D341Med (cell line): ENCODE measurements at regions not wholly inside any gene's neighbourhood (a gene's known extent, or its start where the extent isn't known, plus 50 kb on each side); places are given as distances from the start of the nearest gene placed in this dataset.
"Not testable (repeated sequence)": the region's sequence is repeated elsewhere in the genome, so short reads cannot be mapped to it uniquely, and the experiment has no call there.

ENCODE experiments used
- DNase-seq: peaks from one replicate; pipeline ENCODE4 v3.0.0; 2012; ENCODE audit warnings: low spot score

- no peak for DNase-seq
Measured at GRCh38 chr10:36448760-36449691, 676.4 kb upstream of the ANKRD30A start.

GRCh38 chr10:36446881-36447280 is 678.5 kb upstream of the ANKRD30A start:
- DNase-seq: peak; percentile 9

- DNase-seq: no peak
Measured at GRCh38 chr10:36443233-36443632, 682.2 kb upstream of the ANKRD30A start.

GRCh38 chr10:36441557-36441956 is 683.8 kb upstream of the ANKRD30A start:
- no peak for DNase-seq

GRCh38 chr10:36440539-36440938 is 684.9 kb upstream of the ANKRD30A start:
- no peak for DNase-seq

- DNase-seq: no peak
Measured at GRCh38 chr10:36437367-36437766, 688.0 kb upstream of the ANKRD30A start.

GRCh38 chr10:36428507-36428906 is 696.9 kb upstream of the ANKRD30A start:
- no peak for DNase-seq

GRCh38 chr10:36425131-36425797 is 700.1 kb upstream of the ANKRD30A start:
- DNase-seq: no peak

- no peak for DNase-seq
Measured at GRCh38 chr10:36424502-36424901, 700.9 kb upstream of the ANKRD30A start.

GRCh38 chr10:36423821-36424248 is 701.6 kb upstream of the ANKRD30A start:
- no peak for DNase-seq

- DNase-seq: no peak
Measured at GRCh38 chr10:36421992-36422391, 703.4 kb upstream of the ANKRD30A start.

- no peak for DNase-seq
Measured at GRCh38 chr10:36416513-36416912, 708.9 kb upstream of the ANKRD30A start.

- DNase-seq: no peak
Measured at GRCh38 chr10:36412942-36413341, 712.5 kb upstream of the ANKRD30A start.

GRCh38 chr10:36400238-36400637 is 725.2 kb upstream of the ANKRD30A start:
- DNase-seq: not testable (repeated sequence)

- no peak for DNase-seq
Measured at GRCh38 chr10:36393801-36394200, 731.6 kb upstream of the ANKRD30A start.

GRCh38 chr10:36391405-36391804 is 734.0 kb upstream of the ANKRD30A start:
- DNase-seq: no peak

- DNase-seq: no peak
Measured at GRCh38 chr10:36390221-36390620, 735.2 kb upstream of the ANKRD30A start.

- no peak for DNase-seq
Measured at GRCh38 chr10:36388166-36388565, 737.2 kb upstream of the ANKRD30A start.

GRCh38 chr10:36385693-36386092 is 739.7 kb upstream of the ANKRD30A start:
- no peak for DNase-seq

- DNase-seq: no peak
Measured at GRCh38 chr10:36383349-36383748, 741.3 kb upstream of the FZD8 start.

- DNase-seq: no peak
Measured at GRCh38 chr10:36381748-36382147, 739.7 kb upstream of the FZD8 start.

- no peak for DNase-seq
Measured at GRCh38 chr10:36380538-36380937, 738.4 kb upstream of the FZD8 start.

GRCh38 chr10:36375107-36375506 is 733.0 kb upstream of the FZD8 start:
- DNase-seq: no peak
